ENCODE measurements at regions not wholly inside any gene's neighbourhood (a gene's known extent, or its start where the extent isn't known, plus 50 kb on each side); places are given as distances from the start of the nearest gene placed in this dataset.

DNA sequence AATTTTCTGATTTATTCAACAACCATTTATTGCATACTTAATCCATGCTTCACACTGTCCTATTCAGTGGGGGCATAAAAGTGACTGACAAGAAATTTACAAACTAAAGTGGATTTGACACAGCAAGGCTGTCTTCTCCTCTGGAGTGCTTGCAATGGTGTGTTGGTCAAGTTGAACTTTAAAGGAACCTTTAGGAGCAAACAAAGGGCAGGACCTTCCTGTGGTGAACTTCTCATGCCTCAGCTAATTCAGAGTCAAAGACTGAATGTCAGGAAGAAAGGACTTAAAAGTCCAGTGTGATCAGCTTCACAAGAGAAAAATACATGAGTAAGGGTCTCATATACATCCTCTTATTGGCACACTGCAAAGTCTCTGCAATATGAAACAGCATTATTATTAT is 60.8 kb upstream of the TENT5A start:
- DNase-seq = peak; percentile 22 to 73 (median 50)

DNA sequence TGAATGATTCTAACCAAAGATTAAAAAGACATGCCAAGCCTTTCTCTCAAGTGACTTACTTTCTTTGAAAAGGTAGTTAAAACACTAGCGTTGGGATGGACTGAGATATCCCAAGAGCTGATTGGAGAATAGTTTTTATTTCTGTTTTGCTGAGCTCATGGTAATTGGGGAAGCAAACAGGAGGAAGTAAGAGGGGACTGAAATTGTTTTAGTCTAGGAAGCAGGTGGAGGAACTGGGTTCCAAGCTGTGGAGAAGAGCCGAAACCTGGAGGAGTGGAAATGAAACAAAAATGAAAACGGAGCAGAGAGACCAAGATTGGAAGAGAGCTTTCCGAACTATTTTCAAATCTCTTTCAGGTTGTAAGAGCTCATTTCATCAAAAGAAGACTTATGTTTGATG is 59.9 kb upstream of the TENT5A start:
- peak; percentile 19 to 66 (median 52) for DNase-seq

DNA sequence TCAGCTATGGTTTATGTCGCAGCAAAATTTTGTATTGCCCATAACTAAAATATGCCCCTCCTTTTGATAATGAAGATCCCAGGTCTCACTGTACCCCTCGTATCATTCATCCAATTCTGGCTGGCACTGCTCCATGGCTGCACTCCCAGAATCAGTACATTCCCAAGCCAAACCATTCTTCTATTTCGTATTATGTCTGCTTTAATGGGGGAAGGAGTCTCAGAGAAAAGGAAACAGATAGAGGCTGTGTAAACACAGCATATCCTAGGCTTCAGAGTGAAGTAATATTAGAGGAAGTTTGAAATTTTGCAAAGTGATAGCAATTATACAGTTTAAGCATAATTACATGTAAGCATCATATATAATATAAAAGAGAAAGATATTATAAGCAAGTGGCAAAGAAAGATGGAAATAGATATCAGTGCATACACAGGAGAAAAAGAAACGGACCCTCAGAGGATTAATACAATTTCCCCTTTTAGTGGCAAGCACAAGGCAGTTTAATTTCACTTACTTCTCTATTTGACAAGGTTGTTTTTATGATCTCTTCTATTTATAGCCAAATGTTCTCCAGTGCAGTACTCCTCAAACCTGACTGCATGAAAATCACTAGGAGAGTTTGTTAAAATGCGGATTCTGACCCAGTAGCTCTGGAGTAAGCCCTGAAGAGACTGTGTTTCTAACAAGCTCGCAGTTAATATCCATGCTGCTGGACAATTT is 56.5 kb upstream of the TENT5A start:
- DNase-seq = peak; percentile 40 to 75 (median 57)

- DNase-seq = no peak
Observed at GRCh38 chr6:81806793-81807565, 54.5 kb upstream of the TENT5A start.

GRCh38 chr6:81802356-81802755 is 49.9 kb upstream of the TENT5A start:
- no peak for DNase-seq

Measured in suppressor macrophage (primary cell).